Neural cell (in vitro differentiated cells): ENCODE measurements at regions not wholly inside any gene's neighbourhood (a gene's known extent, or its start where the extent isn't known, plus 50 kb on each side); places are given as distances from the start of the nearest gene placed in this dataset.

Experiments
- CTCF ChIP-seq: fragments of 450-650 bp; IDR thresholded peaks from 2 replicates; pipeline ENCODE4 v1.5.1; 2014; ENCODE audit warnings: antibody characterized with exemption, mild to moderate bottlenecking, moderate library complexity; ENCODE audit not compliant: poor library complexity, severe bottlenecking
- EP300 ChIP-seq: fragments of 450-650 bp; conservative IDR thresholded peaks from 2 replicates; pipeline ENCODE4 v1.6.1; 2014; ENCODE audit warnings: antibody characterized with exemption, mild to moderate bottlenecking, moderate library complexity; ENCODE audit not compliant: poor library complexity, severe bottlenecking
- EZH2 ChIP-seq: fragments of 200-600, 300-800 bp; shearing (Covaris generic), sonication (generic); IDR thresholded peaks from 2 replicates; pipeline ENCODE4 v1.6.1; 2014; ENCODE audit warnings: antibody characterized with exemption, low read length, borderline replicate concordance, mild to moderate bottlenecking; ENCODE audit not compliant: insufficient read depth, poor library complexity, severe bottlenecking
- MXI1 ChIP-seq: fragments of 450-650 bp; conservative IDR thresholded peaks from 2 replicates; pipeline ENCODE4 v1.6.1; 2014; ENCODE audit warnings: antibody characterized with exemption, mild to moderate bottlenecking; ENCODE audit not compliant: poor library complexity, severe bottlenecking
- POLR2AphosphoS5 ChIP-seq: IDR thresholded peaks from 2 replicates; pipeline ENCODE4 v1.6.1; 2012
- RAD21 ChIP-seq: fragments of 450-650 bp; conservative IDR thresholded peaks from 2 replicates; pipeline ENCODE4 v1.6.1; 2014; ENCODE audit warnings: antibody characterized with exemption, mild to moderate bottlenecking, moderate library complexity
- REST ChIP-seq: IDR thresholded peaks from 2 replicates; pipeline ENCODE4 v1.6.1; 2012; ENCODE audit warnings: borderline replicate concordance
- SMC3 ChIP-seq: fragments of 450-650 bp; conservative IDR thresholded peaks from 2 replicates; pipeline ENCODE4 v1.6.1; 2014; ENCODE audit warnings: antibody characterized with exemption, mild to moderate bottlenecking, moderate library complexity; ENCODE audit not compliant: poor library complexity
- TAF1 ChIP-seq: IDR thresholded peaks from 2 replicates; pipeline ENCODE4 v1.6.1; 2012; ENCODE audit warnings: low read depth

- no peak for TF ChIP-seq CTCF
- TF ChIP-seq TAF1, result no peak
- no peak for TF ChIP-seq EP300
- TF ChIP-seq EZH2, result no peak
- no peak for TF ChIP-seq REST
- TF ChIP-seq MXI1, result no peak
- TF ChIP-seq POLR2AphosphoS5, result no peak
- TF ChIP-seq RAD21, result no peak
- no peak for TF ChIP-seq SMC3
Measured at GRCh38 chr10:131015271-131015670, 296.2 kb downstream of the TCERG1L start.
